HG03342 (cell line): ENCODE measurements at regions not wholly inside any gene's neighbourhood (a gene's known extent, or its start where the extent isn't known, plus 50 kb on each side); places are given as distances from the start of the nearest gene placed in this dataset.
"Not testable (repeated sequence)": the region's sequence is repeated elsewhere in the genome, so short reads cannot be mapped to it uniquely, and the experiment has no call there.

Source experiments
- ATAC-seq: cut with Tn5 transposase; IDR thresholded peaks from one replicate; pipeline ENCODE4 v1.9.1; 2021; ENCODE audit warnings: mild to moderate bottlenecking, moderate library complexity; ENCODE audit not compliant: unreplicated experiment

DNA sequence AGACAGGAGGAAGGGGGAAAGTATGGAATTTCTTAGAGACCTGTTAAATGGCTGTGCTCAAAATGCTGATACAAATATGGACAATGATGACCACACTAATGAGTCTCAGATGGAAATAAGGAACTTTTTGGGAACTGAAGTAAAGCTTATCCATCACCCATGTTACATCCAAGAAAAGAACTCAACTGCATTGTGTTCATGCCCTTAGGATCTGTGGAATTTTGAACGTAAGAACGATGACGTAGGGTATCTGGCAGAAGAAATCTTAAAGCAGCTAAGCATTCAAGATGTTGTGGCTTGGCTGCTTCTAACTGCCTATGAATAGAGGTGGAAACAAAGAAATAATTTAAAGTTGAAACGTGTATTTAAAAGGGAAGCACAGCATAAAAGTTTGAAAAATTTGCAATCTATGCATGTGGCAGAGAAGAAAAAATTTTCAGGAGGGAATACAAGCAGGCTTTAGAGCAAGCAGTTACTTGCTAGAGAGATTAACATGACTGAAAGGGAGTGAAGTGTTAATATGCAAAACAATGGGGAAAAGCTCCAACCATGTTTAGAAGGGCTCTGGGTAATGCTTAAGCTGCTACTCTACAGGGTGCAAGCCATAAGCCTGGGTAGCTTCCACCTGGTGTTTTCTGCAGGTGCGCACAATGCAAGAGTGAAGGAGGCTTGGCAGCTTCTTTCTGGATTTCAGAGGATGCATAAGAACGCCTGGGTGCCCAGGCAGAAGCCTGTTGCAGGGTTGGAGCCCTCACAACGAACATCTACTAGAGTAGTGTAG is 499.7 kb upstream of the SEMA3D start:
- ATAC-seq: no peak

DNA sequence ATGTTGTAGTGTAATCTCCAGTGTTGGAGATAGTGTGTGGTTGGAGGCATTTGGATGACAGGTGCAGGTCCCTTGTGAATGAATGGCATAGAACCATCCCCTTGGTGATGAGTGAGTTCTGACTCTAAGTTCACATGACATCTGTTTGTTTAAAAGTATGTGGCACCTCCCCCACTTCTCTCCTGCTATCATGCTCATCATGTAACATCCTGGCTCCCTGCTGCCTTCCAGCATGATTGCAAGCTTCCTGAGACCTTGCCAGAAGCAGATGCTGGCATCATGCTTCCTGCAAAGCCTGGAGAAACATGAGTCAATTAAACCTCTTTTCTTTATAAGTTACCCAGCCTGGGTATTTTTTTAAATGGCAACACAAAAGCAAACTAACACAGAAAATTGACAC is 499.0 kb upstream of the SEMA3D start:
- ATAC-seq: no peak

GRCh38 chr7:85682833-85683620 is 496.2 kb upstream of the SEMA3D start:
- ATAC-seq: no peak

DNA sequence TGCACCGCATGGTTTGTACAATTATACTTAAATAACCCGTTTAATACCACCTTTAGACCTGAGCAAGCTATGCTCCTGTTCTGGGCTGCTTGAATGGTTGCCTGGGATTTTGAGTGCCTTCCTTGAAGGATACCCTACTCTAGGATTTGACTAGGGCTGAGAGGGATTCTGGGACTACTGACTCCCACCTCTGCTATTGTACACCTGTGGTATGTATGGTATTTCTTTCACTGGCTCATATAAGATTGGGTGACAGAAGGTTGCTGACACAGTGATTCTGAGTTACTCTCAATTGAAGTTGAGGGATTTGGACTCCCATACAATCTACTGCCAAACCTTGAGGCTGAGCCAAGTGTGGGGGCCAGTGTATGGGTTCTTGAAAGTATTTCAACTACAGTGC is 494.4 kb upstream of the SEMA3D start:
- ATAC-seq: no peak

DNA sequence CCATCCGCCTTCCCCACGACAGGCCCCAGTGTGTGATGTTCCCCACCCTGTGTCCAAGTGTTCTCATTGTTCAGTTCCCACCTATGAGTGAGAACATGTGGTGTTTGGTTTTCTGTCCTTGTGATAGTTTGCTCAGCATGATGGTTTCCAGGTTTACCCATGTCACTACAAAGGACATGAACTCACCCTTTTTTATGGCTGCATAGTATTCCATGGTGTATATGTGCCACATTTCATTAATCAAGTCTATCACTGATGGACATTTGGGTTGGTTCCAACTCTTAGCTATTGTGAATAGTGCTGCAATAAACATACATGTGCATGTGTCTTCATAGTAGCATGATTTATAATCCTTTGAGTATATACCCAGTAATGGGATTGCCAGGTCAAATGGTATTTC is 488.2 kb upstream of the SEMA3D start:
- ATAC-seq: not testable (repeated sequence)

- no peak for ATAC-seq
Observed at GRCh38 chr7:85673876-85674275, 487.0 kb upstream of the SEMA3D start.

DNA sequence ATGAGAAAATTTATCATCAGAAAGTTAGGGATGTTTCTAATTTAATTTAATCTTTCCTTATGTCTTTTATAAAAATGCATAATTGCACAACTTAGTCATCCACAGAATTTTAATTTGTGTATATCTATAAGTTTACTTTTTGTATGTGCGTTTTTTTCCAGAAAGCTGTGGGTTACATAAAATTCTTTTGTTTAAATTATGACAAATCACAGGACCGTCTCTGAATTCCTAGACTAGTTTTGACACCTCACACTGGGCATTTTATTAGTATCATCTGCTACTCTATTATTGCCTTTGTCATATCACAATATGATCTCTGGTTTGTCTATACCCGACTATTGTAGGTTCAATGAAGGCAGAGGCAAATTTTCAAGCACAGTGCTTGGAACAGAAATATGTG is 482.4 kb upstream of the SEMA3D start:
- ATAC-seq: no peak

- no peak for ATAC-seq
Observed at GRCh38 chr7:85664341-85664740, 477.5 kb upstream of the SEMA3D start.

DNA sequence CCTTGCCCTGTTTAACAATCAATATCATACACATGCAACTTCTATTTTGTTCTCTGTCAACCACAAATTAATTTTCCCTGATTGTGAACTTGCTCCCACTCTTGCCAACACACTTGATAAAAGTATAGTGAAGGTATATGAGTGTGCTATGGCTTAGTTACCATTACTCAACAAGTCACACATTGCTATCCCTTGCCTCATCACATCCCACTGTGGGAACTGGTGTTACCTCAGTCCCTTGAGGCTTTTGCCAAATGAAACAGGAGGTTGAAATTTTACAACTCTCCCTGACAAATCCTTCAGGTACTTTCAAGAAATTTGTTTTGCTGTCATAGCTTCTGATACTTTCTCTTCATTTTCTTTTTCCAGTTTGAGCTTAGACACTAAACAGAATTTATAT is 472.5 kb upstream of the SEMA3D start:
- ATAC-seq: no peak

DNA sequence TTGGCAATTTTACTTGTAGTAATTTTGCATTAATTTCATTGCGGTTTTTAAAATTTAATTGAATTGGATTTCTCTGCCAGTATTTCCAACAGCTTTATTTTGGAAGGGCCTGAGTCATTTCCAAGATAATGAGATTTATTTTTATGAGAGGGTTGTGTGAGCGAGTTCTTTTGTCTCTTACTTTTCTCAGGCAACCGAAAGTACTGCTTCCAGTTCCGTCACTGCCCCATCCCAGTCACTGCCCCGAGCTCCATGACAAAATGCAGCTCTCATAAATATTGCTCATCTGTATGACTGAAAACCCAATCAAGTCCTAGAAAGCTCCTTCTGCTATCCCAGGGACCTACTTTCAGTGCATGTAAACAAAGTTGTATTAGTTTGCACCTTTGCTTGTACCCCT is 468.4 kb upstream of the SEMA3D start:
- no peak for ATAC-seq

DNA sequence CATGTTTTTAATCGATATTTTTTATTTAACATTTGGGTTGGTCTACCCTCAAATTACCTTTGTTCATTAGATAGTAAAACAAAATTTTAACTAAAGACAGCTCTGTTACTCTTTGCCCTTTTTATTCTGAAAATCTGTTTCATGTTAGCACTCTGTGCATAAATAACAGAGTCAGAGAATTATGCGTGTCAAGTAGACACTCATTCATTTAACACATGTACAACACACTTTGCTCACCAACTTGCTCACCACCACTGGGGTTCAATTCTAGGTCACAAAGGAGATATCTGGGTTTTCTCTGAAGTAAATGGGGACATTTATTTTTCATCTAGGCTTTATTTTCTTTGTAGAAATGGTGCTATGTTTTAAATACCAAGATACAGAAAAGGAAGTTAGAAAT is 457.4 kb upstream of the SEMA3D start:
- ATAC-seq: no peak

DNA sequence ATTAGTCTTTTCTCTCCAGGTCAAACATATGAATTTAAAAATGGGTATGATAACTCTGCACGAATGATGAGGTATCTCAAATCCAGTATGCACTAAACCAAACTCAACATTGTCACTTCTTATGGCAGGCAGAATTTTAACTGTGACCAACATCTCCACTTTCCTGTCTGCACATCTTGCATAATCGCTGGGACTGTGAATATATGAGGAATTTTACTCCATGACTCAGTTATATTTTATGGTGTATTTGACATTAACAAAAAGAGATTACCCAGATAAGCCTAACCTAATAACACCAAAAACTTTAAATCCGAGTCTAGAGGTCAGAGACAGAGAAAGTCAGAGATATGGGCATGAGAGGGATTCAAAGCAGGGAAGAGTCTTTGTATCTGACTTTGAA is 454.5 kb upstream of the SEMA3D start:
- no peak for ATAC-seq

- ATAC-seq: no peak
Observed at GRCh38 chr7:85638394-85638793, 451.5 kb upstream of the SEMA3D start.

DNA sequence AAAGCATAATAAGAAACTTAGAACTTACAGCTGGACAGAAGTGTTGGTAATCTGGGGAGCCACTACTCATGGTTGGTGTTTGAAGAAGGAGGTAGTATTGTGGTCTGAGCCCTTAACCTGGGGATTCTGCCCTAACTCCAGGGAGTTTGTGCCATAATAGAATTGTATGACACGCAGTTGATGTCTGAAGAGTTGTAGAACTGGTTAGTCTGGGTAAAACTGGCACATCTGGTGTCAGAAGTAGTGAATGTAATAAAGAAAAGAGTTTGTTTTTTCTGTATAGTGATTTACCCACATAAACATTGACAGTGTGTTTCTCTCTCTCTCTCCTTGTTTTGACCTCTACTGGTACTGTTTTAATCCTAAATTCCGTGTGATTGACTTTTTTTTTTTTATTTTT is 448.1 kb upstream of the SEMA3D start:
- ATAC-seq: no peak

- ATAC-seq: no peak
Observed at GRCh38 chr7:85630904-85631600, 444.2 kb upstream of the SEMA3D start.

DNA sequence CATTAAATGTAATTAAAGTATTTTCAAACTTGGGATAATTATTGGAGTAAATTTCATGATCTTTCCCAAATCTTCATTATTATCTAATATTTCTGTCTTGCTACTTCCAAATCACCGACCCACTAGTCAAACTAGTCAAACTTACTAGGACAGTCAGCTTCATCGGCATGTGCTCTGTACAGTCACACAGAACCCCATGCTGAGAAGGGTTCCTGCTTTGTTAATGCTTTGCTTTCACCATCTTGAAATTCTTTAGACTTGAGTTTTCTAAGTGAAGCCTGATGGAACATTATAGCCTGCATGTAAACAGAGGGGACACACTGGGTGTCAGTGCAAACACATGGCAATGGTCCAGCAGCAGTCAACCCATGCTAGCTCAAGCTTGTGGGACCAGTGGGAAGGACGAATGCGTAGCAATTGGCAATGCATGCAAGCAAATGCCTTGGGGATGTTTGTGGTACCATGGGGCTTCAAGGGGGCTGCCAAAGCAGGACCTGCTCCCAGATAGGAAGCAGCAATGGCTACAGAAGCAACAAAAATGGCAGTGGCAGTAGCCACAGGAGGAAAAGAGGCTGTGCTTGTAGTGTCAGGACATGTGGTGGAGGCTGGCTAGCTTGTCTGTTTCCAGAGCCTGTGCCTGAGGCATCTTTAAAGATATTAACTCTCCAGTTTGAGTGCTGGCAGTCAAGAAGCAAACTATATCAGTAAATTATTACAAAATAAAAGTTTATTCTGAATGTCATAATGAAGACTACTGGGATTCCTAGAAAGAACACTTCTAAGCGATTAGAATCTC is 441.1 kb upstream of the SEMA3D start:
- no peak for ATAC-seq

GRCh38 chr7:85622059-85622458 is 435.2 kb upstream of the SEMA3D start:
- no peak for ATAC-seq

DNA sequence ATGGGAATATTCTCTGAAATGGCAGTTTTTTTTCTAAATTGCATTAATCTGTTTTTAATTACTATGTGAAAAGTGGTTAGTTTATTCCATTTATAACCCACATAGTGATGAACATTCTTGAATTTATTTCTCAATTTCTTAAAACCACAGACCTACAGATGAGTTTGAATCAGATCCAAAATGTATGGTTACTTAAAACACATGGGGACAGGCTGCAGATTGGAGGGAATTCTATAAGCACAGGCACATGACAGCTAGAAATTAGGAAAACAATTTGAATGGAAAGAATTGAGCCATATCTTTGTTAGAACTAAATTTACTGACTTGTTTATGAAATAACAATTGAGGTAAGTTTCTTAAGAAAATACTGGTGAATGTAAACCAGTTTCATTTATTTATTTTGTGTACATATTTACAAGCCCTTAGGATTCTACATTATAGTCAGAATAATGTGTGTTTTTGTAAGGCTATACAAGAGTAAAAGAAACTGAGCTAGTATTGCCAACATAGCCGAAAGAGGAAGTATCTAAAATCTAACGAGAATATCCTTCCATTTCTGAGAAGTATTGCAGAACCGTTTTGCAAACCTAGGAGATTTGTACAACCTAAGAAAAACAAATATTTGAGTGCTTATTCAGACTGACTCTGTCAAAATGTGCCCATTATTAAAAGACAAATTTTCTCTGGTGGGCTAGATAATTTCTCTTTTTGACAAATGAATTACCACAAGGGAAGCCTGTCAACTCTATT is 434.3 kb upstream of the SEMA3D start:
- ATAC-seq: no peak

- no peak for ATAC-seq
Observed at GRCh38 chr7:85619236-85619635, 432.4 kb upstream of the SEMA3D start.

- no peak for ATAC-seq
Observed at GRCh38 chr7:85614684-85615083, 427.8 kb upstream of the SEMA3D start.
